ENCODE measurements at regions not wholly inside any gene's neighbourhood (a gene's known extent, or its start where the extent isn't known, plus 50 kb on each side); places are given as distances from the start of the nearest gene placed in this dataset.

DNA sequence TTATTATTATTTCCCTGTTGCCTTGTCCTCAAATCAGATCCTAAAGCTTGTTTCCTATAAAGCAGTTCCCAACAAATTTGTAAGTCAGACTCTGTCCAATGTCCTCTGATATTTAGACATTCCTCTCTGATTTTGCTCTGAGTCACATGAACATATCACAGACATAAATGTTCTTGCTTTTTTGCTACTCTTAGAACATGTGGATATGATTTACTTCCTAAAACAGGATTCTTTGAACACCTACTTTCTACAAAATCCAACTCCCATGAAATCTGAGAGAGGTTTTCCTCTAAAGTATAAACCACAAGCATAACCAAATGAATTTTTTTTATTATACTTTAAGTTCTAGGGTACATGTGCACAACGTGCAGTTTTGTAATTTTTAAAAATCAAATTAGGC is 181.3 kb upstream of the SLC38A2 start:
- CTCF ChIA-PET: interaction anchor here (0.6 kb wide), 2 partner anchors 12 to 186 kb away, joined by 3 read pairs; no protein-coding TSS in a partner anchor
- Histone ChIP-seq H3K18ac (ENCODE audit: low read depth, low read length) (peak overlapping the region; percentile 55; the same call in 1 of the 2 replicates), H3K56ac (ENCODE audit: extremely low read depth, insufficient read depth, low read length) (peak overlapping the region; percentile 41; the same call in 1 of the 2 replicates), H3K4me1 (ENCODE audit: control insufficient read depth, insufficient read depth, low read length) (peaks cover 18% of the 10 kb centered on the region), H3K23ac (ENCODE audit: low read depth, low read length) (no peak overlapping the region), H3K4ac (ENCODE audit: low read depth, low read length) (peak overlapping the region; percentile 100; the same call in 1 of the 2 replicates), H3K9me3 (ENCODE audit: control insufficient read depth, insufficient read depth, low read length) (no peaks in the 10 kb centered on the region), H3K9ac (ENCODE audit: low read depth, low read length) (0 out of 2 replicates have a peak overlapping the region, but pooled peaks have one; percentile 35), H3K4me3 (ENCODE audit: insufficient read depth, low read depth, low read length) (no peak overlapping the region), H2AFZ (replicated peaks; ENCODE audit: low read length, poor library complexity) (no peak overlapping the region), H3K4me2 (ENCODE audit: low read depth, low read length) (no peak overlapping the region), H4K91ac (ENCODE audit: insufficient read depth, low read depth, low read length) (0 out of 2 replicates have a peak overlapping the region, but pooled peaks have one; percentile 24), H2BK120ac (ENCODE audit: low read depth, low read length) (peak overlapping the region; percentile 89; the same call in 1 of the 2 replicates), H2BK5ac (ENCODE audit: low read depth, low read length, poor library complexity, severe bottlenecking) (peak overlapping the region; percentile 100), H2BK15ac (ENCODE audit: low read depth, low read length) (peak overlapping the region; percentile 75; the same call in 1 of the 3 replicates), H4K8ac (ENCODE audit: low read depth in 2 of 2, low read length in 2 of 2) (peak overlapping the region; percentile 53 to 79; a peak in 1 of 4 replicates), H2AK9ac (replicated peaks; ENCODE audit: low read depth, low read length, poor library complexity) (no peak overlapping the region), H3K36me3 (ENCODE audit: control insufficient read depth, insufficient read depth, low read length) (no peaks in the 10 kb centered on the region), H2AK5ac (ENCODE audit: low read depth, low read length) (no peak overlapping the region), H3K27me3 (ENCODE audit: control insufficient read depth, insufficient read depth, low read length) (no peaks in the 10 kb centered on the region), H4K20me1 (ENCODE audit: insufficient read depth, low read length) (no peaks in the 10 kb centered on the region), H3K14ac (replicated peaks; ENCODE audit: low read depth, low read length) (0 out of 2 replicates have a peak overlapping the region, but pooled peaks have one; percentile 15), H3K79me1 (ENCODE audit: low read depth in 1 of 2, low read length in 2 of 2) (peaks cover 10 to 31% of the 10 kb centered on the region in 2 experiments), H4K5ac (ENCODE audit: low read depth, low read length) (no peak overlapping the region; the same call in 1 of the 2 replicates), H3K27ac (ENCODE audit: insufficient read depth, low read length) (peak overlapping the region; percentile 57; the same call in 1 of the 2 replicates), H2BK20ac (ENCODE audit: low read depth, low read length) (peak overlapping the region; percentile 83), H3K9me1 (ENCODE audit: insufficient read depth, low read length) (peaks cover 3% of the 10 kb centered on the region; the same call in 1 of the 2 replicates)
- no CpG with 5 or more reads among the region's 1 CpG for WGBS, 2 experiments (ENCODE audit: extremely low coverage in 2 of 2, insufficient read length in 1 of 2)
- POLR2A ChIA-PET (ENCODE audit: unreplicated experiment): no interaction called here
- dilution Hi-C loops (cut with HindIII; ENCODE audit: low sequenced_read_pairs, unreplicated experiment) (no loop called here), intact Hi-C loops (cut with micrococcal nuclease) (loop anchor here (2.0 kb wide), 1 partner anchor 285 kb away; the partner anchor contains the start of gene SLC38A1), in situ Hi-C loops (cut with MboI; ENCODE audit: low sequenced_read_pairs) (loop anchor here (10.0 kb wide), 1 partner anchor 179 kb away; the partner anchor contains the start of gene SLC38A2)
- no peak for ATAC-seq (ENCODE audit: low read depth)
- no peak for TF ChIP-seq BHLHE40 (IDR thresholded peaks at IDR 0.05; ENCODE audit: low read depth, low read length)
- no peak for TF ChIP-seq CEBPB (IDR thresholded peaks at IDR 0.05; ENCODE audit: low read depth, low read length)
- TF ChIP-seq SMC3 (IDR thresholded peaks at IDR 0.05; ENCODE audit: low read depth, low read length): no peak
- no peak for TF ChIP-seq CHD1 (IDR thresholded peaks at IDR 0.05; ENCODE audit: low read depth, low read length)
- no peak for TF ChIP-seq RAD21 (IDR thresholded peaks at IDR 0.05; ENCODE audit: low read length)
- TF ChIP-seq FOS (IDR thresholded peaks at IDR 0.05; ENCODE audit: low read depth, low read length): no peak
- no peak for TF ChIP-seq POLR2A (IDR thresholded peaks at IDR 0.05; ENCODE audit: low read depth, low read length)
- TF ChIP-seq, protein P1, sequence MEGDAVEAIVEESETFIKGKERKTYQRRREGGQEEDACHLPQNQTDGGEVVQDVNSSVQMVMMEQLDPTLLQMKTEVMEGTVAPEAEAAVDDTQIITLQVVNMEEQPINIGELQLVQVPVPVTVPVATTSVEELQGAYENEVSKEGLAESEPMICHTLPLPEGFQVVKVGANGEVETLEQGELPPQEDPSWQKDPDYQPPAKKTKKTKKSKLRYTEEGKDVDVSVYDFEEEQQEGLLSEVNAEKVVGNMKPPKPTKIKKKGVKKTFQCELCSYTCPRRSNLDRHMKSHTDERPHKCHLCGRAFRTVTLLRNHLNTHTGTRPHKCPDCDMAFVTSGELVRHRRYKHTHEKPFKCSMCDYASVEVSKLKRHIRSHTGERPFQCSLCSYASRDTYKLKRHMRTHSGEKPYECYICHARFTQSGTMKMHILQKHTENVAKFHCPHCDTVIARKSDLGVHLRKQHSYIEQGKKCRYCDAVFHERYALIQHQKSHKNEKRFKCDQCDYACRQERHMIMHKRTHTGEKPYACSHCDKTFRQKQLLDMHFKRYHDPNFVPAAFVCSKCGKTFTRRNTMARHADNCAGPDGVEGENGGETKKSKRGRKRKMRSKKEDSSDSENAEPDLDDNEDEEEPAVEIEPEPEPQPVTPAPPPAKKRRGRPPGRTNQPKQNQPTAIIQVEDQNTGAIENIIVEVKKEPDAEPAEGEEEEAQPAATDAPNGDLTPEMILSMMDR (conservative IDR thresholded peaks at IDR 0.05; ENCODE audit: low read depth, low read length): no peak
- no peak for TF ChIP-seq MAFK (IDR thresholded peaks at IDR 0.05; ENCODE audit: low read depth, low read length)
- no peak for TF ChIP-seq RCOR1 (IDR thresholded peaks at IDR 0.05; ENCODE audit: insufficient replicate concordance, low read length)
- TF ChIP-seq NFE2L2 (IDR thresholded peaks at IDR 0.05; ENCODE audit: low read depth, low read length): no peak
- no peak for TF ChIP-seq MXI1 (IDR thresholded peaks at IDR 0.05; ENCODE audit: borderline replicate concordance, low read depth, low read length)
- TF ChIP-seq, protein P2, sequence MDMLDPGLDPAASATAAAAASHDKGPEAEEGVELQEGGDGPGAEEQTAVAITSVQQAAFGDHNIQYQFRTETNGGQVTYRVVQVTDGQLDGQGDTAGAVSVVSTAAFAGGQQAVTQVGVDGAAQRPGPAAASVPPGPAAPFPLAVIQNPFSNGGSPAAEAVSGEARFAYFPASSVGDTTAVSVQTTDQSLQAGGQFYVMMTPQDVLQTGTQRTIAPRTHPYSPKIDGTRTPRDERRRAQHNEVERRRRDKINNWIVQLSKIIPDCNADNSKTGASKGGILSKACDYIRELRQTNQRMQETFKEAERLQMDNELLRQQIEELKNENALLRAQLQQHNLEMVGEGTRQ (IDR thresholded peaks at IDR 0.05; ENCODE audit: low read depth, low read length): no peak
- no peak for TF ChIP-seq MAZ (IDR thresholded peaks at IDR 0.05; ENCODE audit: borderline replicate concordance, low read depth, low read length)
- BruUV-seq (replicated peaks): no TSS peak
- DNase-seq: peak; percentile 76

Data from IMR-90 (cell line).